ENCODE measurements at regions not wholly inside any gene's neighbourhood (a gene's known extent, or its start where the extent isn't known, plus 50 kb on each side); places are given as distances from the start of the nearest gene placed in this dataset.

GRCh38 chr3:164230385-164231094, 847.8 kb downstream of the SI start:
- H3K9me3 ChIP-seq (ENCODE audit: control insufficient read depth, insufficient read depth, low read depth, low read length): no peaks in the 10 kb centered on the region
- ChIA-PET CTCF (interaction anchor here (0.7 kb wide), 1 partner anchor 953 kb away, joined by 3 read pairs; no protein-coding TSS in a partner anchor), POLR2A (no interaction called here)
- no peak for TF ChIP-seq ZNF311 (tag by site-specific recombination; IDR thresholded peaks at IDR 0.05; ENCODE audit: borderline replicate concordance)
- no peak for TF ChIP-seq ZNF239 (tag by site-specific recombination; IDR thresholded peaks at IDR 0.05)
- no peak for TF ChIP-seq ZBTB6 (tag by site-specific recombination; IDR thresholded peaks at IDR 0.05)
- TF ChIP-seq TSHZ1 (tag by site-specific recombination; IDR thresholded peaks at IDR 0.05; ENCODE audit: borderline replicate concordance): no peak
- no peak for TF ChIP-seq HOXC10 (CRISPR knock-in tag; IDR thresholded peaks at IDR 0.05)
- TF ChIP-seq TRIM28 (IDR thresholded peaks at IDR 0.05; ENCODE audit: borderline replicate concordance, low read length): no peak
- no peak for TF ChIP-seq ZSCAN30 (tag by site-specific recombination; IDR thresholded peaks at IDR 0.05)
- TF ChIP-seq KLF17 (tag by site-specific recombination; IDR thresholded peaks at IDR 0.05): no peak
- no peak for TF ChIP-seq ZNF768 (tag by site-specific recombination; IDR thresholded peaks at IDR 0.05)
- TF ChIP-seq PRDM4 (tag by site-specific recombination; IDR thresholded peaks at IDR 0.05): no peak
- no peak for TF ChIP-seq ZEB2 (tag by site-specific recombination; IDR thresholded peaks at IDR 0.05)
- TF ChIP-seq KLF16 (tag by site-specific recombination; IDR thresholded peaks at IDR 0.05): no peak
- no peak for TF ChIP-seq ZBTB1 (tag by site-specific recombination; IDR thresholded peaks at IDR 0.05)
- no peak for TF ChIP-seq ZNF398 (tag by site-specific recombination; IDR thresholded peaks at IDR 0.05)
- TF ChIP-seq ZSCAN4 (tag by site-specific recombination; IDR thresholded peaks at IDR 0.05): no peak
- no peak for TF ChIP-seq ZNF280D (tag by site-specific recombination; IDR thresholded peaks at IDR 0.05)
- no peak overlapping the region for H3K4me3 ChIP-seq (ENCODE audit: low read depth, low read length)
- no peaks in the 10 kb centered on the region for H3K36me3 ChIP-seq (ENCODE audit: control insufficient read depth in 2 of 2, insufficient read depth in 1 of 2, low read length in 2 of 2)
- H3K4me1 ChIP-seq (ENCODE audit: control insufficient read depth, insufficient read depth, low read length): no peaks in the 10 kb centered on the region
- no peak overlapping the region for H3K27ac ChIP-seq (ENCODE audit: extremely low read depth, low read depth, low read length)

Measured in HEK293 (cell line).